Natural killer cell (primary cell): ENCODE measurements at regions not wholly inside any gene's neighbourhood (a gene's known extent, or its start where the extent isn't known, plus 50 kb on each side); places are given as distances from the start of the nearest gene placed in this dataset.

Experiments
- ATAC-seq, 3 donors: fragments of 150-1000 bp in 2 of 3; fragments of 200-7000 bp in 1 of 3; cut with Tn5 transposase; 1 replicate in 1 of 3; 2 replicates in 2 of 3; pipeline ENCODE4 v1.10.0; 2021; ENCODE audit warnings: mild to moderate bottlenecking in 2 of 3, moderate library complexity in 2 of 3
- DNase-seq, 2 donors: peaks; one replicate each; pipeline versions ENCODE4 v3.0.0 to v3.0.0-alpha.2; 2013 to 2021; ENCODE audit warnings: mixed read lengths in 1 of 2
- H3K27ac ChIP-seq: one replicate; pipeline ENCODE4 v1.5.1; 2013; ENCODE audit warnings: mild to moderate bottlenecking, low read length
- H3K27me3 ChIP-seq: one replicate; pipeline ENCODE4 v1.6.1; 2013; ENCODE audit warnings: low read length; ENCODE audit not compliant: control insufficient read depth, insufficient read depth
- H3K36me3 ChIP-seq: one replicate; pipeline ENCODE4 v1.6.1; 2013; ENCODE audit warnings: low read length; ENCODE audit not compliant: control insufficient read depth, insufficient read depth
- H3K4me1 ChIP-seq: one replicate; pipeline ENCODE4 v1.6.1; 2013; ENCODE audit warnings: low read length; ENCODE audit not compliant: control insufficient read depth, insufficient read depth
- H3K4me3 ChIP-seq: one replicate; pipeline ENCODE4 v1.5.1; 2013; ENCODE audit warnings: low read length
- H3K9me3 ChIP-seq: one replicate; pipeline ENCODE4 v1.6.1; 2013; ENCODE audit warnings: low read length; ENCODE audit not compliant: control insufficient read depth, insufficient read depth
- H3K27ac Mint-ChIP-seq, 2 donors: one replicate each; pipeline ENCODE4 v1.8.0; 2022; ENCODE audit warnings: mild to moderate bottlenecking in 2 of 2, mixed read lengths in 2 of 2, moderate library complexity in 1 of 2
- H3K27me3 Mint-ChIP-seq, 2 donors: one replicate each; pipeline ENCODE4 v1.8.0; 2022; ENCODE audit warnings: low read depth in 2 of 2, mixed read lengths in 2 of 2
- H3K36me3 Mint-ChIP-seq: one replicate; pipeline ENCODE4 v1.8.0; 2022; ENCODE audit warnings: mixed read lengths
- H3K4me1 Mint-ChIP-seq, 2 donors: one replicate each; pipeline ENCODE4 v1.8.0; 2022; ENCODE audit warnings: mixed read lengths in 2 of 2
- H3K4me3 Mint-ChIP-seq: one replicate; pipeline ENCODE4 v1.8.0; 2022; ENCODE audit warnings: mild to moderate bottlenecking, moderate library complexity, mixed read lengths
- H3K9me3 Mint-ChIP-seq, 2 donors: one replicate each; pipeline ENCODE4 v1.8.0; 2022; ENCODE audit warnings: mixed read lengths in 2 of 2
- CTCF ChIP-seq: fragments of 200-600 bp; IDR thresholded peaks from one replicate; pipeline ENCODE4 v1.8.0; 2022; ENCODE audit warnings: antibody characterized with exemption
- WGBS: methylation state at CpG from one replicate; pipeline ENCODE4 v1.1.7; 2013; ENCODE audit warnings: missing lambda C conversion rate; ENCODE audit not compliant: insufficient coverage; 5-methylcytosine and 5-hydroxymethylcytosine counted together
- intact Hi-C: fragments of 100-400 bp; cut with micrococcal nuclease; formaldehyde crosslinking; loops from one replicate; pipeline ENCODE4 v1.14.2; 2022

GRCh38 chr13:106276876-106277275 lies 258.6 kb downstream of the EFNB2 start:
- Mint-ChIP-seq H3K4me1 (peaks cover 8 to 9% of the 10 kb centered on the region in 2 donors), H3K27ac (no peak overlapping the region)

GRCh38 chr13:106275446-106276032 lies 259.9 kb downstream of the EFNB2 start:
- DNase-seq (no peak), ATAC-seq (peak; percentile 29 to 87 (median 41))
- Histone ChIP-seq H3K27ac (no peak overlapping the region), H3K27me3 (no peaks in the 10 kb centered on the region), H3K4me1 (no peaks in the 10 kb centered on the region), H3K9me3 (no peaks in the 10 kb centered on the region), H3K36me3 (no peaks in the 10 kb centered on the region), H3K4me3 (no peak overlapping the region)
- Mint-ChIP-seq H3K27ac (peak overlapping the region in 1 of 2 donors; percentile 76), H3K36me3 (no peaks in the 10 kb centered on the region), H3K27me3 (no peaks in the 10 kb centered on the region), H3K9me3 (no peaks in the 10 kb centered on the region), H3K4me3 (peak overlapping the region; percentile 55), H3K4me1 (peaks cover 8 to 9% of the 10 kb centered on the region in 2 donors)
- 56% methylated on average over 4 of the region's 4 CpGs for WGBS
- intact Hi-C loops, result no loop called here
- TF ChIP-seq CTCF, result no peak

More at GRCh38 chr13:106276876-106277275, 258.6 kb downstream of the EFNB2 start:
- H3K27ac ChIP-seq, result no peak overlapping the region
- H3K36me3 ChIP-seq, result no peaks in the 10 kb centered on the region
- no peak for TF ChIP-seq CTCF
- Mint-ChIP-seq H3K4me3 (no peak overlapping the region), H3K9me3 (no peaks in the 10 kb centered on the region), H3K27me3 (no peaks in the 10 kb centered on the region), H3K36me3 (no peaks in the 10 kb centered on the region)
- no peaks in the 10 kb centered on the region for H3K4me1 ChIP-seq
- H3K4me3 ChIP-seq, result no peak overlapping the region
- intact Hi-C loops, result no loop called here
- no peak for ATAC-seq
- DNase-seq, result no peak
- no peaks in the 10 kb centered on the region for H3K27me3 ChIP-seq
- H3K9me3 ChIP-seq, result no peaks in the 10 kb centered on the region
- WGBS, result 88% methylated on average over 1 of the region's 4 CpGs

- H3K4me3 ChIP-seq, result no peak overlapping the region
- H3K36me3 ChIP-seq, result no peaks in the 10 kb centered on the region
- Mint-ChIP-seq H3K27me3 (peaks cover 0 to 6% of the 10 kb centered on the region in 2 donors), H3K36me3 (no peaks in the 10 kb centered on the region), H3K27ac (no peak overlapping the region), H3K9me3 (peaks cover 0 to 6% of the 10 kb centered on the region in 2 donors), H3K4me3 (no peak overlapping the region), H3K4me1 (peaks cover 8 to 9% of the 10 kb centered on the region in 2 donors)
- DNase-seq, result no peak
- no peaks in the 10 kb centered on the region for H3K27me3 ChIP-seq
- no peak for ATAC-seq
- intact Hi-C loops, result no loop called here
- H3K9me3 ChIP-seq, result no peaks in the 10 kb centered on the region
- no peak overlapping the region for H3K27ac ChIP-seq
- WGBS, result no CpG with 5 or more reads among the region's 3 CpGs
- H3K4me1 ChIP-seq, result no peaks in the 10 kb centered on the region
- TF ChIP-seq CTCF, result no peak
Observed at GRCh38 chr13:106274551-106275203, 260.8 kb downstream of the EFNB2 start.

- Histone ChIP-seq H3K36me3 (no peaks in the 10 kb centered on the region), H3K27me3 (no peaks in the 10 kb centered on the region), H3K4me3 (no peak overlapping the region), H3K9me3 (peaks cover 3% of the 10 kb centered on the region), H3K27ac (no peak overlapping the region), H3K4me1 (no peaks in the 10 kb centered on the region)
- no peak overlapping the region for H3K27ac Mint-ChIP-seq
- WGBS, result 69% methylated on average over 4 of the region's 4 CpGs
- no peak overlapping the region for H3K4me3 Mint-ChIP-seq
- no peaks in the 10 kb centered on the region for H3K36me3 Mint-ChIP-seq
- TF ChIP-seq CTCF, result no peak
- H3K9me3 Mint-ChIP-seq, result peaks cover 0 to 4% of the 10 kb centered on the region in 2 donors
- no peaks in the 10 kb centered on the region for H3K27me3 Mint-ChIP-seq
- no peak for ATAC-seq
- no peaks in the 10 kb centered on the region for H3K4me1 Mint-ChIP-seq
- DNase-seq, result no peak
- intact Hi-C loops, result no loop called here
Observed at GRCh38 chr13:106263801-106264200, 271.7 kb downstream of the EFNB2 start.
